H1 (cell line): ENCODE measurements at regions not wholly inside any gene's neighbourhood (a gene's known extent, or its start where the extent isn't known, plus 50 kb on each side); places are given as distances from the start of the nearest gene placed in this dataset.

ENCODE experiments used
- CHD7 ChIP-seq: fragments of 300-600 bp; sonication (generic); IDR thresholded peaks from 2 replicates; pipeline ENCODE4 v1.7.1; 2012; ENCODE audit warnings: low read length, moderate library complexity, mild to moderate bottlenecking, inconsistent platforms; ENCODE audit not compliant: insufficient replicate concordance
- CREB1 ChIP-seq: IDR thresholded peaks from 2 replicates; pipeline ENCODE4 v1.6.1; 2012; ENCODE audit warnings: inconsistent platforms
- EGR1 ChIP-seq: IDR thresholded peaks from 2 replicates; pipeline ENCODE4 v1.6.1; 2011; ENCODE audit warnings: low read depth, low read length, borderline replicate concordance
- FOSL1 ChIP-seq: IDR thresholded peaks from 2 replicates; pipeline ENCODE4 v1.6.1; 2011; ENCODE audit warnings: mild to moderate bottlenecking, low read depth, low read length, moderate library complexity; ENCODE audit not compliant: insufficient read depth
- MAFK ChIP-seq: IDR thresholded peaks from 2 replicates; pipeline ENCODE4 v1.6.1; 2012; ENCODE audit warnings: low read depth, mild to moderate bottlenecking, improper control_type of control experiment, low read length
- POLR2A ChIP-seq, 2 experiments: IDR thresholded peaks; 1 replicate in 1 of 2; 2 replicates in 1 of 2; pipeline ENCODE4 v1.6.1; 2011; ENCODE audit warnings: low read depth in 2 of 2, low read length in 2 of 2, mild to moderate bottlenecking in 2 of 2; ENCODE audit errors: control extremely low read depth in 1 of 2

- TF ChIP-seq CHD7 = no peak
- TF ChIP-seq CREB1 = no peak
- TF ChIP-seq MAFK = no peak
- TF ChIP-seq POLR2A (IDR thresholded peaks at IDR 0.05; ENCODE audit: control extremely low read depth in 1 of 2, low read depth in 2 of 2, low read length in 2 of 2) = no peak
- TF ChIP-seq FOSL1 = no peak
- TF ChIP-seq EGR1 = no peak
These were observed 138.2 kb upstream of the NTM start (continued) for GRCh38 chr11:131232261-131232660.
